VCaP (cell line): ENCODE measurements at regions not wholly inside any gene's neighbourhood (a gene's known extent, or its start where the extent isn't known, plus 50 kb on each side); places are given as distances from the start of the nearest gene placed in this dataset.

Source experiments
- H3K27ac ChIP-seq: fragments of 450-650 bp; 2 replicates; pipeline ENCODE4 v1.5.1; 2017
- CTCF ChIP-seq: fragments of 450-650 bp; conservative IDR thresholded peaks from 2 replicates; pipeline ENCODE4 v1.5.1; 2017; ENCODE audit warnings: mild to moderate bottlenecking, moderate library complexity

GRCh38 chr6:74075323-74075722 lies 379.3 kb downstream of the CD109 start:
- no peak for TF ChIP-seq CTCF
- no peak overlapping the region for H3K27ac ChIP-seq

DNA sequence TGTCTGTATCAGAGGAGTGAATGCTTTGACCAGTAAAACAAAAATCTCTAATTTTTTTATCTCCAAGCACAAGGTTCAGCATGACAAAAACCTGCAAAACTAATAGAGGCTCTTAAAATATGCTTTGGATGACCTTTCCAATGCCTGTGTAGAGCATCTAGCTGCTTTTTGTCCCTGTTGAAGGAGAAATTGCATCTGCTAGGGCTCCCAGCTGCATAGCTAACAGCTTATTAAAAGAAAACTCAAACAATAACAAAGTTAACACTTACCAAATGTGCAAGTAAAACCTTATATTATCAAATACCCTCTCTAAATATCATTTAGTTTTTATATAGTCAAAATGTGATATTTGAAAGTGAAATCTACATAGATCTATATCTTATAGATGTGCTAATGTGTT lies 378.6 kb downstream of the CD109 start:
- H3K27ac ChIP-seq: no peak overlapping the region
- TF ChIP-seq CTCF: no peak

- no peak for TF ChIP-seq CTCF
- no peak overlapping the region for H3K27ac ChIP-seq
Observed at GRCh38 chr6:74073999-74074398, 378.0 kb downstream of the CD109 start.

DNA sequence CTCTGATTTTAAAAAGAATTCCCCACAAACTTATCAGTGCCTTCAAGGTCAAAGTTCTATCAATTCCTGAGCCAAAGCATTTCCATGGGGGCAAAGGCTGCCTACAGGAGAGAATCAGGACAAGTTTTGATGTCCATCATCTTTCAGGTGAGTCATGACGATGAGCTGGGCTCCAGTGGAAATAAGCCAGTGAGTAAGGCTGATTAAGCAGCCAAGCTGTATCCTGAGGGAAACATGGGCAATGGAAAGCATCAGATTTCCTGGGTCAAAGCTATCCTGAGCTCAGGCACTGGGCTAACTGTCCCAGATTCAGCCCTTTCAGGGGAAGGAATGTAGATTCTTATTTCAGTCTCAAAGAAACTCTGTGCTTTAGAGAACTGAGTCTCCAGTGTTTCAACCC lies 377.4 kb downstream of the CD109 start:
- no peak for TF ChIP-seq CTCF

DNA sequence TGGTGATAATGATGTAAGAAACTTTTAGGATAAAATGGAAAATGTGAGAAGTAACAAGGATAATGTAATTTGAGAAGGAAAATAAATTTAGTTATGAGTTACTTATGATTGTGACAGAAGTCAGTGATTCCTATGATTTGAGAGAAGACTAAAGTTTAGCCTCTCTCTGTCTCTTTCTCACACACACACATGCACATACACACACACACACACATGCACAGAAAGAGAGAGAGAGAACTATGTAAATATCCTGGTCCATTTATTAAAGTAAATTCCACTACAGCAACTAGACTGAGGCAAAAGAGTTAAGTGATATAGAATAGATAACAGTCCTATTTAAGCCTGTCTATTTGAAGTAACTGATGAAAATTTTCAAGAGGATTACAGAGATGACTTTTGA lies 375.2 kb downstream of the CD109 start:
- no peak overlapping the region for H3K27ac ChIP-seq
- TF ChIP-seq CTCF: no peak

More for the DNA sequence above, 377.4 kb downstream of the CD109 start:
- H3K27ac ChIP-seq: no peak overlapping the region

DNA sequence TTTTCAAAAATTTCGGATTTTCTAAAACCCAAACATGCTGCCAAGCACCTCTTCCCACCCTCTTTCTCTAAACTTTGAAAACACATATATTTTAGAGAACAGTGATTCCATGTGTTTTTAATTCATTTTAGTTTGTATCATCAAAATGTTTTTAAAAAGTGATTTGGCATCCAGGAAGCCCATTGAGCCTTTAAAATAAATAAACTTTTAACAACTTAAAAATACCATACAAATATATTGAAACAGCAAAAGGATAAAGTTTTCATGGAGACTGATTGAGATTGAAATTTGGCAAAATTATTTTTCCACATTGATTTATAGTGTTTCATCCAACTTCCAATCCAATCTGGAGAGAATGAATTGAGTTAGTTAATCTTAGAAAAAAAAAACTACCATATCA lies 374.7 kb downstream of the CD109 start:
- TF ChIP-seq CTCF: no peak
- no peak overlapping the region for H3K27ac ChIP-seq

DNA sequence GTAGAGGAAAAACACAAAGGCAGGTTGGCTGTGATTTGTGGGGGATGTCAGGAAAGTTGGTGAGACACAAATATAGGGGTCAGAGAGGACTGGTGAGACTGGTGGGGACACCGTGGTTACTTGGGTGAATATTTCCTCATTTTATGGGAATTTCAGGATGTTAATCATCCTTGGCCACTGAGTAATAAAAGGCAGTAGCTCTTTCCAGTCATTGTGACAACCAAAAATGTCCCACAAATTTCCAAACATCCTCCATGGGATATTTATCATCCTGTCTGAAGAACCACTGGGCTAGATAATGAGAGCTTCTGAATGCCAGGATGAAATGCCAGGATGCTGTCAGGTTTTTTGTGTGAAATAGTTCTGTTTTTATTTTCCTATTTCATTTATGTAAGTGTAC lies 374.1 kb downstream of the CD109 start:
- H3K27ac ChIP-seq: no peak overlapping the region
- no peak for TF ChIP-seq CTCF

DNA sequence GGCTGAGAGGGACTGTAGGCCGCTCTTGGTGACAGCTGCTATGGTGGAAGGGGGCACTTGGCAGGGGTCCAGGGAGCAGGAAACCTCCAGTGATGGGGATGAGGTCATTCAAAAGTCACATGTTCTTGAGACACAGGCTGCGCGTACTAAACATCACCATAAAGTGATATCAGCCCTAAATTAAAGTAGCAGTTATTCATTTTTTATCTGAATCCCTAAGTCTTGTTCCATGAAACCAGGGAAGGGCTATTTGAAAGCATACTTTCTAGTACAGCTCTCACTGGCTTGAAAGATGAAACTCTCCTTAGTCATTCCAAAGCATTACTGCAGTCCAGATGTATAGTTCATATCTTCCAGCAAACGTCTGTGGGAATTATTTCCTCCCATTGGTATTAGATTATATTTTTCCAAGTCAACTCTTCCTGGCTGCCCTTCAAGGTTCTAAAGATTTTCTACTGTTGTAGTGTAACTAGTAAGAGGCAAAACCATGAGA lies 373.1 kb downstream of the CD109 start:
- TF ChIP-seq CTCF: no peak
- no peak overlapping the region for H3K27ac ChIP-seq
